GM19455 (cell line): ENCODE measurements at regions not wholly inside any gene's neighbourhood (a gene's known extent, or its start where the extent isn't known, plus 50 kb on each side); places are given as distances from the start of the nearest gene placed in this dataset.

ENCODE experiments used
- ATAC-seq: cut with Tn5 transposase; IDR thresholded peaks from one replicate; pipeline ENCODE4 v1.9.1; 2021; ENCODE audit not compliant: unreplicated experiment

DNA sequence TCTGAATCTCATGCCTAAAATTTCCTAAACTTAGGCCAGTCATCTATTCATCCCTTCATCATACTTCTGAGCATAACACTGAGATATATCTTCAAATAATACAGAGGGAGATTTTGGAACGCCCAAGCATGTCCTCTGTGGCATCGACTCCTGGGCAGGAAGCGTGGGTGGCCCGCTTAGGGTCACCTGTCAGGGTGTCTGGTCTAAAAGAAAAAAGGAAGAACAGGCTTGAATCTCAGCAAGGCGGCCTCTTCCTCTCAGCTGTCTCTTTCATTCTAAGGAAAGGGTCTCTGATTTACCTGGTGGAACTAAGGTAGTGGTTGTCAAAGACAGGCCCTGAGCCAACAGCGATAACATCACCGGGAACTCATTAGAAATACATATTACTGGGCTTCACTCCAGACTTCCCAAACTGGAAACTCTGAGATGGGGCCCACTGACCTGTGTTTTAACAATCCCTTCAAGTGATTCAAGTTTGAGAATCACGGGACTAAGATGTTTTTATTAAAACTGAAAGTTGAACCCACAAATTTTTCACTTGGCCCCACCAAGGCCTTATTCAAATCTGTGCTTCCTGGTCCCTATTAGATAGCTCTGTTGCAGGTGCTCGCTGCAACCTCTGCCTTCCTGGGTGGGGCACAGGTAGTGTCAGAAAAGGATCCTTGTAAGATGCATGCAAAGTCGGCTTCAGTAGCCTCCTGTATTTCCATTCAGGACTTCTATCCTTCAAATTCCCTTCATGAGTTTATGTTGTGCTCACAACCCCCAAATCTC, 162.3 kb upstream of the CCDC68 start:
- ATAC-seq: no peak

DNA sequence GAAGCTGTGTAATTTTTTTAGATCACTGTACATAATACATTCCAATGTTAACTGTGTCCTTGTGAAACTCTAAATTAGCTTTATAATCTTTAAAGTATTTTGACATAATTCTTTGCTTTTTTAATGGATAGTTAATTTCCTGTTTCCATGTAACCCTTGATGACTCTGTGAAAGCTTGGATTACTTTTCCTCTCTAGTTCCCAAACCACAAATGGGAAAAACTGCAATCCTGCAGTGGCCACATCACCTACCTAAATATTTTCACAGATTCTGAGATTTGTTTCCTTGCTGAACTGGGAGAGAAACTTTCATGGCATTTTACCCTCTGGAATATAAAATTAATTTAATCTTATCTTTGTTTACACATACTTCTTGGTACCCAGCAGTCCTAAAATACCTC, 161.6 kb upstream of the CCDC68 start:
- ATAC-seq: no peak

DNA sequence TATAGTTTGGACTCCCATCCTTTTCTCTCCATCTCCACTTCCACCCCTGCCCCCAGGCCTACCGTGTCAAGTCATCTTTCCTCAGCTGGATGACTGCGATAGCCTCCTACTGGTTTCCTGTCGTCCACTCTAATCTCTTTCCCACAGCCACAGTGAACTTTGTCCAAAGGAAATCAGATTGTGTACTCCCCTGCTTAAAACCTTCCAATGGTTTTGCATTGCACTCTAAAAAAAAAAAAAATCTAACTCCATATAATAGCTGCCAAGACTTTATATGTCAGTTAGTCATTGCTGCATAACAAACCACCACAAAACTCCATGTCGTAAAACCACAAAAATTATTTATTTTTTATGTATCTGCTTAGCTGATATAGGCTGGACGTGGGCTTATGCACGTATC, 160.2 kb upstream of the CCDC68 start:
- no peak for ATAC-seq

DNA sequence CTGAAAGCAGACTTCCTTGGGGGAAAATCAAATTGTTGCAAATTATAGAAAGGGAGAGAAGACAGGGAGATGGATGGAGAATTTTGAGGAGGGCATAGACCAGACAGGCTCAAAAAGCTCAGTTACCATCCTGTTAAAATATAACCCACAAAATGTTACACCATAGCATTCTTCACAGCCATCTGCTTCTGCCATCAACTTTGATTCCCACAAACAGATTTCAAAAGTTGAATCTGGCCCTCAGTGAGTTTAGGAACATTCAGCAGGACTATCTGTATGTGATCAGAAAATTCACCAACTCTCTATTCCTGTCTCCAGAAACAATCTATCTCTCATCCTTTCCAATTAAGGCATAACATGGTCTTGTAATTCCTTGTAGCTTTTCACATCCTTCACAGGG, 159.8 kb upstream of the CCDC68 start:
- no peak for ATAC-seq

DNA sequence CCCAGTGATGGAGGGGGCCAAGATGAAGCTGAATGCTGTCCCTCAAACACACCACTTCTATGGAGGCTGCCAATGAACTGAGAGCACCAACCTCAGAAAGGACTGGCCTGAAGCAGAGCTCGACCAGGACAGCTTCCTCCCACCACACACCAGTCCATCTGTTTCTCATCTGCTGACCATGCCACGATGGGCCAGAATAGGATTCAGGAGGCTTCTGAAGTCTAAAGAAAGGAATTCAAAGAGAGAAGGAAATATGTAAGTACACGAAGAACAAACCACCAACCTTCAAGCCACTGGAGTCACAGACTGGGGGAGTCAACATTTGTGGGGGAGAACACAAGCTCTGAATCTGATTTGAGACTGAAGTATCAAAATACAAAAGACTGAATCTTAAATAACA, 157.6 kb upstream of the CCDC68 start:
- ATAC-seq: no peak

DNA sequence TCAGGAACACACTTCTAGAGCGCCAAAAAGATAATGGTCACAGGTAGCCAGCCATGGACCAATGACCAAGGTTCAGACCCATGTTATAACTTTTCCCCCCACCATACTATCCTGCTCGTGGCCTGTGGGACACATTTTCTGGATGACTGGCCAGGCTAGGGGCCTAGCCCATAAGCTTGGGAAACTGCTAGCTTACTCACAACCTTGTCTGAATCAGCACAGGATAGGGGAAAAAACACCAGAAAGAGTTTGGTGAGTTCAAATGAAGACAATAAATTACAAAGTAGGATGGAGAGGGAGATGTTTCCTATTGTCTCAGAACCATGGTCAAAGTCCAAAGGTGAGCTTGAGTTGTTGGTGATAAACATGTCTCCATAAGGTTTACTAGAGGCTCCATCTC, 156.3 kb upstream of the CCDC68 start:
- no peak for ATAC-seq

DNA sequence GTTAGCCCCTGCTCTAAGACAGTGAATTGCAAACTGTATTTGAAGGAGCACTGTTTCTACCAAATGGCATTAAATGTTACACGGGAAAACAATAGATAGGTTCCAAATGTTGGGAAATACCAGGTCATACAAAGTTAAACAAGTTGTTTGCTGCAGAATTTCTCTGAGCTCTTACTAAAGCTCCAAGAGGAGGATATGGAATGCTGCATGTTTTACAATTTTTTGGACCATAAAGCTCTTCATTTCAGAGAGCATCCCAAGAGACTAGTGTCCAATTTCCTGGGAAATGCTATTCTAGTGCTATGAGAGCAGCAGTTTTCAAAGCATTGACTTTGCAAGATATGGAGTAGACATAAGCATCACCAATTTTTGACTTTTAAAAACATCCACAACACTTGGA, 155.6 kb upstream of the CCDC68 start:
- ATAC-seq: no peak

DNA sequence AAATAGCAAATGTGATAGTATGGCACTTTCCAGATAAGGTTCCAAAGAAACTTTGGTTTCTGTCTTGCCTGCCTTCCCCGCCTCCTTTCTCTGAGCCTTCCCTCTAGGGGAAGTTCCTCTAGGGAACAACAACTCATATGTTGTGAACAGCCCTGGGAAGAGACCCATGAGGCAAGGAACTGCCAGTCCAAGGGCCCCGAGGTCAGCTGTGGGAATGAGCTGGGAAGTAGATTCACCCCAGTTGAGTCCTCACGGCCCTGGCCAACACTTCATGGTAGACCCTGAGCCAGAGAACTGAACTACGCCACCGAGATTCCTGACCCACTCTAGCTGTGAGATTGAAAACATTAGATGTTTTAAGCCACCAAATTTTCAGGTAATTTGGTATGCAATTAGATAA, 154.5 kb upstream of the CCDC68 start:
- no peak for ATAC-seq

DNA sequence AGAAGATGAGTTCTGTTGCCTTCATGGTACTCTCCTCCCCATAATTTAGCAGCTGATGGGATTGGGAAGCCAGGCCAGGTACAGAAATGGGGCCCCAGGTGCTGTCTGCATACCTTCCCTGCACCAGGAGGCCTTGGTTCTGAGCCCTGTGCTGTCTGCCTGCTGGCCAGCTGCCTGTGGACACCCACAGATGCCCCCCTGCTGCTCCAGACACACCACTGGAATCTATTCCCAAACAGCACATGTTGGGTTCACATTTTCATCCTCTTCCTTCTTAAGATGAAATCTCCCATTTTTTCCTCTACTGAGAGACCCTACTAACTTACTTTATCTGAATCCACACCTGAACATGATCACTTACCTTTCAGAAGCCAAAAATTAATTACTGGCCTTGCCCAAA, 152.0 kb upstream of the CCDC68 start:
- no peak for ATAC-seq

DNA sequence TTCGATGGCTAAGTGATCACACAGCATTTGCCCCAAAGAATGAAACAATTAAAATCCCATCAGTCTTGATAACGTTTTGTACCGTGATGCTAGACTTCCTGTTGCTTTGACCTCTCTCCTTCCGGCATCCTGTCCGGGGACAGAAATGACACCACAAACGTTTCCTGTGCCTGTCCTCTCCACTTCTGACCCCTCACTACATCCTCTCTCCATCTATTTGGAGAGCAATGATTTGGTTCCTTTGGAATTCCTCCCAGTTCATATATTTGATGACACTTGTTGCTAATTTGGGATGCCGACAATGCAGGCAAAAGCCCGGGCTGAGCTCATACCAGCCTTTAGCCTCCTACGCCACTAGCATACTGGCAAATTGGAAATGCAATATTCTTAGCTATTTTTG, 151.2 kb upstream of the CCDC68 start:
- ATAC-seq: no peak

DNA sequence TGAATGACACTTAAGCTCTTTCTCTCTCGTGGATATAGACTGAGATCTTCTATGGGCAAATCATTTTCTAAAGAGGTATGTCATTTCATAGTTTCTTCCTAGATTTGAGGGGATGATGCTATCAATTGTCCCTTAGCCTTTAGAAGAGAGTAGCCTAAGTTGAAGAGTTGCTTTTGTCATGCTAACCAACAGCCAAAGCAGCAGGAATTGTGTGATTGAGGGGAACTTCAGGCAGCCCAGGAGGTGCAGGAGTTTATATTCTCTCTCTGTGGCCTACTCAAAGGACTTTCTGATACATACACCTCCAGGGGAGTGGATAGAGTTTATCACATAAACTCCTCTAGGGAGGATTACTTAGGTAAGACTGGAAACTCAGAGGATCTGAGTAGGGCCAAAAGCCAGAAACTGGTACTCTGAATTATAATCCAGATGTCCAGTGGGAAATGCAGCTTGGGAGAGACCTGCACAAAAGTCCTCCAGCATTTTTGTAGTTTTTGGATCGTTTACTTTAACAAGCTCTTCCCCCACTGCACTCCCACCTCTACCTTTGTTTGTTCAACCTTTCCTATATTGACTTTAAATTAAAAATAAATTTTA, 150.7 kb upstream of the CCDC68 start:
- no peak for ATAC-seq

DNA sequence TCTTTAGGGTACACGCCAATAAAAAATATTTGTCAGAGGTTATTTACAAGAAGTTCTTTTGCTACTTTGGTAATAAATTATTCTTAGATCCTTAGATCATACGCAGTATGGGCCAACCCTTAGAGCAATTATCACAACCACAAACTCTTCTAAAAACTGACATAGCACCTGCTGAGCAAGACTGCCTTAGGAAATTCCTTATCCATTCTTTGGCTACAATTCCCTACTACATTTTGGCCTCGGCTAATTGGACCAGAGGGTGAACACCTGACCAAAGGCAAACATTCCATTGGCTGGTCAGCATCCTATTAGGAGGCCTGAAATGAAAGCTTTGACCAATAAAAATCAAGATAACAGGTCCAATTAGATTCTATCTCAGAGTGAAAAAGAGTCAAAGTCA, 147.6 kb upstream of the CCDC68 start:
- no peak for ATAC-seq

DNA sequence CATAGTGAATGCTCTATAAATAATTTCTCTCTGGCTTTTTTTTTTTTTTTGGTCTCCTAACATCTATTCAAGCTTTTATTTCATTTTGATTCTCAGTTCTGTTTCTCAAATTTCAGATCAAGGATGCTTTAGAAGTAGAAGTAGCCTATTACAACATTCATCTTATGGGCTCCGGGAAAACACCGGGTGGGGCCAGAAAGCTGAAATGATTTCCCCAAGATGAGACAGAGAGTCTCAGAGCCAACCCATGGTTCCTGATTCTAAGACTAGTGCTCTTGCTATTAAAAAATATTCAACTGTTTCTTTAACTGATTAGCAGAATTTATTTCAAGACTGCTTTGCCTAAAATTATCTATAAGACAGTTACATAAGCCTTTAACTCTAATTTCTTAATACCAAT, 147.2 kb upstream of the CCDC68 start:
- ATAC-seq: no peak

DNA sequence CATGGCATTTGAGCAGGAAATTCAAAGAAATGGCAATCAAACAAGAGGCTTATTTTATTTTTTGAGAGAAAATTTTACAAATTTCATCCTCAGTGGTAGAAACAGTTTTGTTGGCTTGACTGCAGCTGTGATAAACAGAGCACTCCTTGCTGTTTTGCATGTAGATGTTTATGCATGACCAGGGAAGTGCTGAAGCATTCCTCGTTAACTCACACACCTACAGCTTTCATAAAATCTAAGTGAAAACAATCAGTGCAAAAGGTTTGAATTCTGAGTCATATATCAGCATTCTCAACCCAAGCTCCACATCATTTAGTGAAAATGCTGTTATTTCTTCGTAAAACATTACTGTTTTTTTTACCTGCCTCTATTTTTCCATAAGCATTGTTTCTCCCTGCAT, 146.6 kb upstream of the CCDC68 start:
- no peak for ATAC-seq

DNA sequence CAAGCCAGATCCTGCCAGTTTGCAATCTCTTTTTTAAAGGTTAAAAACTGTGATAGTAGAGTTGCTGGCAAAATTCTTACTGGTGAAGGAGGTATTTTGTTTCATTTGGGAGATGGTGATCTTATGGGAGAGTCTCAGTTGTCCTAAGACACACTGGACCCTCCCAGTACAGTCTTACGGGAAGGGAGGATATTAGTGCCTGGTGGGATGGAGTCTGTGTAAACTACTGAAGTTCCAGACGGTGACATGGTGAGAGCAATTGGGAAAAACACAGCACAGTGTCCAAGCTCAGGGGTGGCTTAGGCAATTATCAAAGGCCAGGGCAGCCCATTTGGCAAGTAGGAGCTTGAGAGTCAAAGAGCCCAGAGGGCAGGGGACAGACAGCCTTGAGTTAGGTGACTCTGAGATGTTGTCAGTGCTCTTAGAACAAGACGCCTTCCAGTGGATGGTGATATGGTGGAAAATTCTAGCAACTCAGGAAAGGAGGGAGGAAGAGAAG, 143.7 kb upstream of the CCDC68 start:
- no peak for ATAC-seq

DNA sequence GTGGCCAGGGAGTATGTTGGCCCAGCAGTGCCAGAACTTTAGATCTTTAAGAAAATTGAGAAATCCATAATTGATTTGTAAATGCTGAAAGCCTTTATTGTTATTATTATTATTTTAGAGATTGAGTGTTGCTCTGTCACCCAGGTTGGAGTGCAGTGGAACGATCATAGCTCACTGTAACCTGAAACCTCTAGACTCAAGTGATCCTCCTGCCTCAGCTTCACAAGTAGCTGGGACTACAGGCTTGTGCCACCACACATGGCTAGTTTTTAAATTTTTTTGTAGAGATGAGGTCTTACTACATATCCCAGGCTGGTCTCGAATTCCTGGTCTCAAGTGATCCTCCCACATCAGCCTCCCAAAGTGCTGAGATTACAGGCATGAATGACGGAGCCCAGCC, 143.2 kb upstream of the CCDC68 start:
- no peak for ATAC-seq

DNA sequence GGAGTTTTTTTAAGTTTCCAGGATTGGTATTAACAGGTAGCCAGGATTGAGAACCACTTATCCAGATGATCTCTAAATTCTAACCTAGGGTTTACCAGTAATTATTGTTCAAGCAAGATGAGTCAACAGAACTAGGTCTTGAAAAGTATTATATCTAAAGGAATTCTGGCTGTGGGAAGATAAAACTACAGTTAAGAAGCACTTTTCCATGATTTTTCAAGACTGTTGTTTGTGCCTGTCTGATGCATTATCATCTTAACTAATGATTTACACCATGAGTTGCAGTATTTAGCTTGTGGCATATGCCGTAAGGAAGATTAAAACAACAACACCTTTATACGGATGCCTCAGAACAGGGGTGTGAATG, 142.2 kb upstream of the CCDC68 start:
- ATAC-seq: no peak

DNA sequence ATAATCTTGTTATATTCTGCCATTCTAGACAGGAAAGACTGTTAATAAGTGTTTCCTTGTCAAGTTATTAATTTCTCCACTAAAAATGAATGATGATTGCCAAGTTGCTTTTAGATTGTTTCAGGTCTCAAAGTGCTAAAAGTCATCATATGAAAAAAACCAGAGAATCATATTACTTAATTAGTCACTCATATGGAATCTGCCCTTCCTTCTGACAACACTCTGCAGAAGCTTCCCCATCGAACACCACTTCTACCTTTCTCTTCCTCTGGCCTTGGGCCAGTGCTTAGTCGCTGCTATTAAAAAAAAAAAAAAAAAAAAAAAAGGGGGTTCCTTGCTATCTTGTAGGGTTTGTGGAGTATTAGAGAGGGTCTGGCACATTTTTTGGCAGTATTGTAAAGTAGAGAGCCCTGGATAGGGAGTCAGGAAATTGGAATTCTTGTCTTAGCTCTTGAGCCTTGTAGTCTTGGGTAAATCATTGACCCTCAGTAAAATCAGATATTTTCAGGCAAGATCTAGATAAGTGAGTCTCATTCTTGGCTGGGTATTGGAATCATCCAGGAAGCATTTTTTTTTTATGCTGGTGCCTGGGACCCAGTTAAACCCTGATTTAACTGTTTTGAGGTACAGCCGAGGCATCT, 141.7 kb upstream of the CCDC68 start:
- ATAC-seq: no peak

DNA sequence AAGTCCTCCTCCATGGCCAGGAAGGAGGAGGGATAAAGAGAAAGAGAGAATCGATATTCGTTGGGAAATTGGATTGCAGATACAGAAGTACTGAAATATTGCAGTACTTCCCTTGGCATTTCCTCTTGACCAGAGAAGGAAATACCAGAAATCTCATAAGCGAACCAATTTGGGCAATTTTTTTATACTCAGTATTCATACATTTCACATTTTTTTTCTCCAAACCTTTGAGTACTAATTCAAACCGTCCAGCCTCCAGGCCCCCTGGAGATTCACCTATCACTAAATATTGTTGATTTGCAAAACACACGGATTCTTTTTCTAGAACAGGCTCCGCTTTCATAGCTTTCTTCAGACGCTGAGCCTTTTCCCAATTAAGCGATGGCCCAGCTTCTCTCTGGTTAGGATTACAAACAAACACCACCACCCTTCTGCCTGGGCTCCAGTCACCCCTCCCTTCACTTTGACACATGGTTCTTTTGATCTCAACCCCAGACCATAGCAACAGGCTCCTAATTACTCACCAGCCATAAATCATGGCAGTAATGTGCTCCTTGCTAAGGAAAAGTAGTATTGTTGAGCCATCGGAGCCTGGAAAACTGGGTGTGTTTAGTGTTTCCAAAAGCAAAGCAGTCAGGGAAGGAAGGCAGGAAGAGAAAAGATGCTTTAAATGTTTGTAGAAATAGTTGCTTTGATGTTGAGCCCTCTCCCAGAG, 138.4 kb upstream of the CCDC68 start:
- no peak for ATAC-seq

DNA sequence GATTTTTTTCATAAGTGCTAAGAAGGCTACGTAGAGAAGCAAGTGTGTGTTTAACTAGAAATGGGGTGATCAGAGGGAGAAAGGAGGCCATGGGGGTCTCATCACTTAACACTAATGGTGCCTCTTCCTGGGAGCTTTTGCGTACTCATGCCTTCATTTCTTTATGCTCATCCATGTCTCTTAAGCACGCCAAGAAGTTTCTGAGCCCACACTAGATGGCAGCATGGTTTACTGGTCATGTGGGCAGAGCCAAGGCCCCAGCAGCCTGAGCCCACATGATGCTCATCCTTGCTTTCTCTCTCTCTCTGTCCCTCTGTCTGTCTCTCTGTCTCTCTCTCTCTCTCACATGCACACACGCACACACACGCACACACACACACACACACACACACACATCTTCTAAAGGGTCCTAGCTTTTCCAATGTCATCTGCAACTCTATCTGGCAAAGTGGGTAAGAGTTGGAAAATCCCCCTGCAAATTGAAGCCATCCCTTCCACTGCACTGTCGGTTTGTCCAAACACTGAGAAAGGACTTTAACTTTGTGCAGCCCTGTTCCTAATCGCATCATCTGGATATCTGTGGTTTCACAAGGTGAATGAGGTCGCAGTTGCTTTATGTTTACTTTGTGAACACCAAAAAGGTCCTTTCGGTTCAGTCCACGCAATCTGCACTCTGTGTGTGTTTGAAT, 137.1 kb upstream of the CCDC68 start:
- no peak for ATAC-seq

DNA sequence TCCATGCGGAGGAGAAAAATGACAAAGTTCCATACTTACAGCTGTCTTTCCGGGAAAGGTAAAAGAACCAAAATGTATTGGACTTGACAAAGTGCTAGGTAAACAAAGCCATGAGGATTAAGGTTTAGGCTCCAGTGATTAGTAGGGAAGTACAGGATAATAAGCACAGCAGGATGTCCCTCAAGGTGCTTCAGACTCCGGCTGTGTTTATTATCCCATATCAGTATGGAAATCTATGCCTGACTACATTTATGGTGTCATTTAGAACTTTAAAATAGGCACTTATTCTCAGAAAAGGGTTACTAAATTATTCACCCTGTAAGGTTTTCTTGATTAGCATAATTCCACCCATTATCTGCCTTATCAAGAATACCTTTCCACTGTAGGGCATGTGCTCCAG, 136.3 kb upstream of the CCDC68 start:
- no peak for ATAC-seq
